ENCODE measurements at regions not wholly inside any gene's neighbourhood (a gene's known extent, or its start where the extent isn't known, plus 50 kb on each side); places are given as distances from the start of the nearest gene placed in this dataset.

DNA sequence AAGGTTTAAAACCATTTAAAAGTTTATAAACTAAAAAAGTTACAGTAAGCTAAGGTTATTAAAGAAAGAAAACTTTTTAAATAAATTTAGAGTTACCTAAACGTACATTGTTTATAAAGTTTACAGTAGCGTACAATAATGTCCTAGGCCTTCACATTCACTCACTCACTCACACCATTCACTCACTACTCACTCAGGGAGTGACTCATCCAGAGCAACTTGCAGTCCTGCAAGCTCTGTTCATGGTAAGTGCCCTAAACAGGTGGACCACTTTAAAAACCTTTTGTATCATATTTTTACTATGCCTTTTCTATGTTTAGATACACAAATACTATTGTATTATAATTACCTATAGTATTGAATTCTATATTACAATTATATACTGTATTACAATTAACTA lies 190.8 kb upstream of the RASA1 start:
- TF ChIP-seq NR3C1 (IDR thresholded peaks at IDR 0.05) (no peak), RCOR1 (IDR thresholded peaks at IDR 0.05; ENCODE audit: low read depth, low read length) (no peak), POLR2A (IDR thresholded peaks at IDR 0.05; ENCODE audit: low read length) (no peak), CEBPB (IDR thresholded peaks at IDR 0.05) (no peak)
- TF ChIP-seq, protein P1, sequence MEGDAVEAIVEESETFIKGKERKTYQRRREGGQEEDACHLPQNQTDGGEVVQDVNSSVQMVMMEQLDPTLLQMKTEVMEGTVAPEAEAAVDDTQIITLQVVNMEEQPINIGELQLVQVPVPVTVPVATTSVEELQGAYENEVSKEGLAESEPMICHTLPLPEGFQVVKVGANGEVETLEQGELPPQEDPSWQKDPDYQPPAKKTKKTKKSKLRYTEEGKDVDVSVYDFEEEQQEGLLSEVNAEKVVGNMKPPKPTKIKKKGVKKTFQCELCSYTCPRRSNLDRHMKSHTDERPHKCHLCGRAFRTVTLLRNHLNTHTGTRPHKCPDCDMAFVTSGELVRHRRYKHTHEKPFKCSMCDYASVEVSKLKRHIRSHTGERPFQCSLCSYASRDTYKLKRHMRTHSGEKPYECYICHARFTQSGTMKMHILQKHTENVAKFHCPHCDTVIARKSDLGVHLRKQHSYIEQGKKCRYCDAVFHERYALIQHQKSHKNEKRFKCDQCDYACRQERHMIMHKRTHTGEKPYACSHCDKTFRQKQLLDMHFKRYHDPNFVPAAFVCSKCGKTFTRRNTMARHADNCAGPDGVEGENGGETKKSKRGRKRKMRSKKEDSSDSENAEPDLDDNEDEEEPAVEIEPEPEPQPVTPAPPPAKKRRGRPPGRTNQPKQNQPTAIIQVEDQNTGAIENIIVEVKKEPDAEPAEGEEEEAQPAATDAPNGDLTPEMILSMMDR (IDR thresholded peaks at IDR 0.05): no peak
